GM12873 (cell line): ENCODE measurements at regions not wholly inside any gene's neighbourhood (a gene's known extent, or its start where the extent isn't known, plus 50 kb on each side); places are given as distances from the start of the nearest gene placed in this dataset.

ENCODE experiments used
- TF ChIP-seq, protein P1 (sequence below): IDR thresholded peaks from 2 replicates; pipeline ENCODE4 v1.5.1; 2012; ENCODE audit warnings: low read depth, mild to moderate bottlenecking, moderate library complexity, low read length, control low read depth; ENCODE audit not compliant: insufficient read depth; ENCODE audit errors: missing control alignments

GRCh38 chr13:53250272-53250875 lies 221.8 kb downstream of the OLFM4 start:
- TF ChIP-seq, protein P1, sequence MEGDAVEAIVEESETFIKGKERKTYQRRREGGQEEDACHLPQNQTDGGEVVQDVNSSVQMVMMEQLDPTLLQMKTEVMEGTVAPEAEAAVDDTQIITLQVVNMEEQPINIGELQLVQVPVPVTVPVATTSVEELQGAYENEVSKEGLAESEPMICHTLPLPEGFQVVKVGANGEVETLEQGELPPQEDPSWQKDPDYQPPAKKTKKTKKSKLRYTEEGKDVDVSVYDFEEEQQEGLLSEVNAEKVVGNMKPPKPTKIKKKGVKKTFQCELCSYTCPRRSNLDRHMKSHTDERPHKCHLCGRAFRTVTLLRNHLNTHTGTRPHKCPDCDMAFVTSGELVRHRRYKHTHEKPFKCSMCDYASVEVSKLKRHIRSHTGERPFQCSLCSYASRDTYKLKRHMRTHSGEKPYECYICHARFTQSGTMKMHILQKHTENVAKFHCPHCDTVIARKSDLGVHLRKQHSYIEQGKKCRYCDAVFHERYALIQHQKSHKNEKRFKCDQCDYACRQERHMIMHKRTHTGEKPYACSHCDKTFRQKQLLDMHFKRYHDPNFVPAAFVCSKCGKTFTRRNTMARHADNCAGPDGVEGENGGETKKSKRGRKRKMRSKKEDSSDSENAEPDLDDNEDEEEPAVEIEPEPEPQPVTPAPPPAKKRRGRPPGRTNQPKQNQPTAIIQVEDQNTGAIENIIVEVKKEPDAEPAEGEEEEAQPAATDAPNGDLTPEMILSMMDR: peak; percentile 51

DNA sequence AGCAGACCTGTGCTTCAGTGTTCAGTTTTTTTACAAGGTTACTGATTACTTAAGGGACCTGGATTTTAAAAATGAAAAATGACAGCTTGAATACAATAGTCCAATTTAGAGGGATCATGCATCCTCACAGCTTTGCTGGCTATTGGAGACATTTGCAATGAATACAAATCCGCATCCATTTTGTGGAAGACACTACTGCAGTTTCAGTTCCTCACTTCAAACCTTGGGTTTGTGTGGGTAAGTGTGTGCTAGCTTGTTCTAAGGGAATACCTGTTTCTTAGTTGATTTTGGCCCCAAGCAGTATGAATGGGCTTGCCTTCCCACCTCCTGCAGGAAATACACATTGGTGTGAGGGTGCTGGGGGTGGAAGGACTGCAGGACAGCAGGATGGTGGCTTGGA lies 222.4 kb downstream of the OLFM4 start:
- TF ChIP-seq, protein P1: no peak

DNA sequence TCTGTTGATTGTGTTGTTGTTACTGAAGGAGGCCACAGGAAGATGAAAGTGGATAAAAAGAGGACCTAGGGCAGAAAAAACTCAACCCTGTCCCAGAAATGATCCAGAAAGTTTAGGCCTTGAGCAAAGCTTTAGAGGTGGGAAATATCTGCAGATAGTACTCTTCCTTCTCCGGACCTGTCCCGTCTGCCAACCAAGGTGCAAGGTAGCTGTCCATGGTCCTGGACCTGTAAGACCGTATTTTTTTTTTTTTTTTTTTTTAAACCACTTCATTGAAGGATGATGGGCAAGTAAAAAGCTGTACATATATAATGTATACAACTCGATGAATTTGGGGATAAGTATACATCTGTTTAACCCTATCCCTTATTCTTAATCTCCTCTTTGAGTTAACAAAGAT lies 225.9 kb downstream of the OLFM4 start:
- TF ChIP-seq, protein P1: no peak

DNA sequence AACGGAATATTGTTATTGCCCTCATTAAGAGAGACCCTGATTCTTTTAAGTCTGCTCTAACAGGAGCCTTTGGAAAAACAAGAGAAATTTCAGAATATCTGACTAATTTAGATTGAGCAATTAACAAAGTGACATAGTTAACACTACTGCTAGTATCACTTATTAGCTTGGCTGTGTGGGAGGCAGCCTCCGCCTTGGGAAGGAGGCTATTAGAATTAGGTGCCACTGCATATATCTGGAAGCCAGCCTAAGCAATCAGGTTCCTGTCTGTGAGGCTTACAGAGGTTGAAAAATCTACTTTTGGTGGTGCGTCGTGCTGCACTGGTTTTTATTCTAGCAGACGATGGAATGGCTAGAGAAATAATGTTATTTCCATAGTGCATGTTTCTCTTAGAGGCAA lies 227.2 kb downstream of the OLFM4 start:
- TF ChIP-seq, protein P1: no peak

DNA sequence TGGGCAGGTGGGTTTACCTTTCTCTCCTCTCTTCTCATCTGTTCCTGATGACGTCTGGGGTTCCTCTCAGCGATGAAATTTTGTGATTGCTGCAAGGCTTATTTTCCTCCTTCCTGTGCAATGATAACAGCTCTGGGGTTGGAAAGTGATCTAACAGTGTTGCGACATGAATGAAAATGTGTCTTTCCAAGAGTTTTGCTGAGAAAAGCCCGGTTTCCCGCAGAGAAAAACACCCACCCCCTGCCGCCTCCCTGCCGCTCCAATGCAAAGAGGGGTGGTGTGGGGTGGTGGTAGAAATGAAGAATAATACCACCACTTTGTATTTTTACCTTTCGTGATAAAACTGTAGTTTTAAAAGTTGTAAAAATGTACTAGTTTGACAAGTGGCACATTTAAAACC lies 232.0 kb downstream of the OLFM4 start:
- TF ChIP-seq, protein P1: no peak

DNA sequence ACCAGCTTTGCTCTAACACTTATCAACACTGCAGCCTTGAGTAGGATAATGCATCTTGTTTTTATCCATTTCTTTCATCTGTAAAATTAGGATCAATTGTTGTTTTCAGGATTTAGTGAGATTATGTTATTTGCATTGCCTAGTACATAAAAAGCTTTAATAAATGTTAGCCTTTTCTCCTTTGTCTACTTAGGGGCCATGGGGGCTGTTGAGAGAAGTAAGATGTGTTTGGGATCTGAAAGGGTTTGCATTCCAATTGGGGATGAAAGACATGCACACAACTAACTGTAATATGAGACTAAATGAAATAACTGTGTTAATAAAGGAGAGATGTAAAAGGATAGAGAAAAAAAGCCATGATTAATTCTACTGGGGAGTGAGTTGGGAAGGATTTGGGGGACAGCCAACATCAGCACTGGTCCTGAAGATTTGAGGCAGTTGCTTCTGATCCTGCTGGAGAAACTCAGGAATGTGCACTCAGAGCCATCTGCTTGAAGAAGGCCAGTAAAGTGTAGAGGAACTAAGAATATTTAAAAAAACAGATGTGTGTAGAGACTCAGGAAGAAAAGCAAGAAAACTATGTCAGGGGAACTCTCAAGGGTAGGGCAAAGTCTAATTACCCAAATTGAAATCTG lies 236.3 kb downstream of the OLFM4 start:
- TF ChIP-seq, protein P1: no peak

- TF ChIP-seq, protein P1: no peak
Measured at GRCh38 chr13:53266757-53267156, 238.1 kb downstream of the OLFM4 start.

DNA sequence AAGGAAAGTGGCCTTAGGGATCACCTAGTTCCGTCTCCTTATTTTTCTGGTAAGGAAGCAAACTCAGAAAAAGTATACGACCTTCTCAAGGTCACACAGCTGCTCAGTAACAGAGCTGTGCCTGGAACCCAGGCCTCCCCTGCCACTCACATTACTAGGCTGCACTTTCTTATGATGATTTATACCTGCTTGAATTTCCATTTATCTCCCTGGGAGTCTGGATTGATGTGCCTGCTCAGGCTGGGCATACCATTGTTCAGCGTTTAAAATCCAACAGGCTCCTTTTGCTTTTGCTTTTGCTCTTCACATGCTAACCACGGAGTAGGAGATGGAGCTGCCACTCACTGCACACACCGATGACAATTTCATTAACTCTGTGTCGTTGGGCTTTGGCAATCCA lies 241.0 kb downstream of the OLFM4 start:
- TF ChIP-seq, protein P1: no peak
